HG02973 (cell line): ENCODE measurements at regions not wholly inside any gene's neighbourhood (a gene's known extent, or its start where the extent isn't known, plus 50 kb on each side); places are given as distances from the start of the nearest gene placed in this dataset.
"Not testable (repeated sequence)": the region's sequence is repeated elsewhere in the genome, so short reads cannot be mapped to it uniquely, and the experiment has no call there.

Experiments used
- ATAC-seq: cut with Tn5 transposase; IDR thresholded peaks from one replicate; pipeline ENCODE4 v1.9.1; 2021; ENCODE audit warnings: moderate library complexity; ENCODE audit not compliant: unreplicated experiment

DNA sequence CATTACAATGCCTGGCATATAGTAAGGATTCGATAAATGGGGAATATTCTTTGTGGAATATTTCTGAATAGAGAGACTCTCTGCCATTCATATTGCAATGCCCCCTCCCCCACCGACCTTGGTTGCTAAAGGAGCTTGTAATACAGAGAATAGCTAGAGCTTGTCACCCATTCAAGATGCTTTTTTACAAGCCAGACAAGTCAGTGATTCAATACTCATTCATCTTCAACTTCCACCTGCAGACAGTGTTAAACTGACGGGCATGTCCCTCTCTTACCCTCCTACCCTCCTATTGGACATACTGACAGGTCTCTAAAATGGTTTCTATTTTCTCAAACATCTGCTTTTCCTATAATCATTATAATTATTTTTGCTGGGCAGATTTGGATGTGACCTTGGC lies 257.4 kb downstream of the KCNJ2 start:
- ATAC-seq = no peak

DNA sequence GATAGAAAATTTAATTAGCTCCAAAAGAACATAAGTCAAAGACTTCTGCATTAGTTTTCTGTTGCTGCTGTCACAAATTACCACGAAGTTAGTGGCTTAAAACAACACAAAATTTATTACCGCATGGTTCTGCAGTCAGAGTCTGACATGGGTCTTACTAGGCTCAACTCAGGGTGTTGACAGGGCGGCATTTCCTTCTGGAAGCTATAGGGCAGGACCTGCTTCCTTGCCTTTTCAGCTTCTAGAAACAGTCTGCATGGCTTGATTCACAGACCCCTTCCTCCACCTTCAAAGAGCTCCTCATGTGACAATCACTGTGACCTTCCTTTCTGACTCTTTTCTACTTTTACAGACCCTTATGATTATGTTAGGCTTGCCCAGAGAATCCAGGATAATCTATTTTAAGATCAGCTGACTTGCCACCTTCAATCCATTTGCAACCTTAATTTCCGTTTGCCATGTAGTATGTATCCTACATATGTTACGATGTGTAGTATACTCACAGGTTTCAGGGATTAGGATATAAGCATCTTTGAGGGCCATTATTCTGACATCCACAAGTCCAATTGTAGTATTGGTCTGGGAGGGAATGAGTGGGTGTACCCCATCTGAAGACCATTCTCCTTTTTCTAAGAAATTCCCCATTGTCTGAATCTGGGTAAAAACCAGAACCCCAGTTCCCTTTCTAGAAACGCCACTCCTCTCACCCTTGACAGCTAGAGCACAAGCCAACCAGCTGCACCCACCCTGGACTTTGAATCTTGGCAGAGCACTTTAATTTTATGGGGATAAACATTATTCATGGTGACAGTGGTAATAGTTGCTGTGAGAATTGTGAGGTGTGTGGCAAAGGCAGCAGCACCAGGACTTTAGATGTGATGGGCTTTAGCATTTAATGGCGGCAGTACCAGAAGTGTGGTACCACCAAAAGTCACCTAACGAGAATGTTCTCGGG lies 265.5 kb downstream of the KCNJ2 start:
- no peak for ATAC-seq

DNA sequence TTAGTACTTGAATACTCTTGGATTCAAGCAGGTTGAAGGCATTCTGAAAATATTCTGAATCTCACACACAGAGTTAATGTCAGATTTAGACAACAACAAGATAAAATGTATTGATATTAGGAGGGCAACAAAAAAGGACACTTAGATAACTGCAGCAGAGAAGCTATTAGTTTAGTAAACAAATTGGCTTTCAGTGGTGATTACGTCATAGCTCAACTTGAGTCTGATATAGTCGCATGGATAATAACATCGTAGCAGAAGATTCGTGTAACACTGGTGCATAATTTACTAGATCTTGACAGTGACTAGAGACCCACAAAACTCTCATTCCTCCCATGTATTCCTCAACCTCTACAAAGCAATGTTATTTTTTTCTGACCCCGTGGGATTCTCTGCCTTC lies 268.3 kb downstream of the KCNJ2 start:
- no peak for ATAC-seq

DNA sequence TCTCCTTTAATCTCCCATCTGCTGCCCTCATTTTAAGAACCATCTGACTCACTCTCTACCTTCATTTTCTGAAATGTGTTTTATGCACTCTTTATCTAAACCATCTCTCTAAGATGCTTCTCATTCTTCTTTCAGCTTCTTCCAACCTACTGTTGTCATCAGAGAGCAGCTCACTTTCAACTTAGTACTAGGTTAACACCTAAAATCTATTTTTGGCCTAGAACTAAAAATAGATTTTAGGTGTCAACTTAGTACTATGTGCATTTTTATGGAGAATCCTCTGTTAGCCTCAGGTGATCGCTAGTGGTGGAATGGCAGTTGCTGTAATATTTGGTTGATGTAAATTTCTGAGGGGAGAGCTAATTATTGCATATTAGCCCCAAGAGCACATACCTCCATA lies 277.1 kb downstream of the KCNJ2 start:
- ATAC-seq = no peak

DNA sequence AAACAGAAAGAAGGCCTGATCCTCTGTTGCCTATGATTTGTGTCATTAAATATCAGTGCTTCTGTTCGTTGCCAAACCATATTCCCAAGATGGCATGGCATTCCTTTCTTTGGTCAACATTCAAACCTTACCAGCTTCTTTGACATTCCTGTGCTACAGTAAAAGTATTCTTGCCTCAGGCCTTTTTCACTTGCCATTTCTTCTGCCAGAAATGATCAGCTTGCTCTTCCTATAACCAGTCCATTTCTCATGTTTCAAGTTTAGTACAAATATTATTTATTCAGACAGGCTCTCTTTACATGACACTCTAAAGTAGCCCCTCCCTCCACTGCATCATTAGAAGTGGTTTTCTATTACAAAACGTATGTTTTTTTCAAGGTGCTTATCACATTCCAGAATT lies 278.3 kb downstream of the KCNJ2 start:
- no peak for ATAC-seq

DNA sequence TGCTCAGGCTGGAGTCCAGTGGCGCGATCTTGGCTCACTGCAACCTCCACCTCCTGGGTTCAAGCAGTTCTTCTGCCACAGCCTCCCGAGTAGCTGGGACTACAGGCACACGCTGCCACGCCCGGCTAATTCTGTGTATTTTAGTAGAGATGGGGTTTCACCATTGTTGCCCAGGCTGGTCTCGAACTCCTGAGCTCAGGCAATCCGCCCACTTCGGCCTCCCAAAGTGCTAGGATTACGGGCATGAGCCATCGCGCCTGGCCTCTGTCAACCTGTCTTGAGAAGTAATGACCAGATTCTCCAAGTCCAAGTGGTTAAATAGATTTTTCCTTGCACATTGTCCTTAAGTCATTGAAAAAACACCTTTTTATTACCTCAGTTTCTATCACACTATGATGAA lies 283.7 kb downstream of the KCNJ2 start:
- not testable (repeated sequence) for ATAC-seq

DNA sequence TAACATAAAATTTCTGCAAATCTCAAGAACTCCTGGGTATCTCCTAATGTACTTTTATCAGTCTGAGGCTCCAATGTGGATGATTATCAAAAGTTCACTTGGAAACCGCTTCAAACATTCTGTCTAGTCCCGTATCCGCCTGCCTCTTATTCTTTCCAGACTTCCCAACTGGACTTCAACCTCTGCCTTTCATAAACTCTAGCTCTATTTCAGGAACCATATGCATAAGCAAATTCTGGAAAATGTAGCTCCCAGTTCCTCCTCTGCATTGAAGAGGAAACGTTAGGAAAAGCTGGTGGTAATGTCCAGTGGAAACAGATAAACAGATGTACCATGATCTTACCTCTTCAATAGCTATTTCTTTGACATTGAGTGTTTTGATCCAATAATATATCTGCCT lies 285.0 kb downstream of the KCNJ2 start:
- no peak for ATAC-seq

DNA sequence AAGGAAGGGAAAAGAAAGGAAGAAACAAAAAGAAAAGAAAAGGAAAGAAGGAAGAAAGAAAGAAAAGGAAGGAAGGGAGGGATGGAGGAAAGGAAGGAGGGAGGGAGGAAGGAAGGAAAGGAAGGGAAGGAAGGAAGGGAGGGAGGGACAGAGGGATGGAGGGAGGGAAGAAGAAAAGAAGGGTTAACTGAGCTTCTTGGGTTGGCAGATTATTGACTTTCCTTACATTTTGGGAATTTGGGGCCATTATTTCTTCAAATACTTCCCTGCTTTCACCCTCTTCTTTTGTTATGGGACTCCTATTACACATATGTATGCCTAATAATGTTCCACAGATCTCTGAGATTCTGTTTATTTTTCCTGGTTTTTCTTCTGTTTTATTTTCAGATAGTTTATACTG lies 285.6 kb downstream of the KCNJ2 start:
- no peak for ATAC-seq

DNA sequence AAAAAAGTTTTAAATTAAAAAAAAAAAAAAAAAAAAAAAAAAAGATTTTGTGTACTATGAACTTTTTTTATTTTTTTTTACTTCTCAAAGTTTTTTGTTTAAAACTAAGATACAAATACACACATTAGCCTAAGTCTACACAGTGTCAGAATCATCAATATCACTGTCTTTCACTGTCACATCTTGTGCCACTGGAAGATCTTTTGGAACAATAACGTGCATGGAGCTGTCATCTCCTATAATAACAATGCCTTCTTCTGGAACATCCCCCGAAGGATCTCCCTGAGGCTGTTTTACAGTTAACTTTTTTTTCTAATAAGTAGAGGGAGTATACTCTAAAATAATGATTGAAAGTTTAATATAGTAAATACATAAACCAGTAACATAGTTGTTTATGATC lies 295.7 kb downstream of the KCNJ2 start:
- no peak for ATAC-seq

DNA sequence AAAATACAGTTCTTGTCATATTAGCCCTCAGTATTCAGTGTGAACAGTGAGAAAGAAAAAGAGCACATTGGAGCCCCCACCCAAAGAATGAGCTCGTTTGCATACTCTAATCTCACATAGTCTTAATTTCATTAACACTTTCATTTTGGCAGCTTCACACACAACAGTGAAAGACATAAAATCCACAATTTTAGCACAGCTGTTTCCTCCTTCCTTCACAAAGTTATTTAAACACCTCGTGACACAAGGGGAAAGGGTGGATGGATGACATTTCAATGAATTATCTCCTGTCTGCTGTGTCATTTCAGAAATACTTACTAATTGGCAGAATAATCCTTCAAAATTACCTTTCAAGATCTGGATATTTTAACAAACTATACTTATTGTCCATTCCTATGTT lies 299.3 kb downstream of the KCNJ2 start:
- no peak for ATAC-seq

DNA sequence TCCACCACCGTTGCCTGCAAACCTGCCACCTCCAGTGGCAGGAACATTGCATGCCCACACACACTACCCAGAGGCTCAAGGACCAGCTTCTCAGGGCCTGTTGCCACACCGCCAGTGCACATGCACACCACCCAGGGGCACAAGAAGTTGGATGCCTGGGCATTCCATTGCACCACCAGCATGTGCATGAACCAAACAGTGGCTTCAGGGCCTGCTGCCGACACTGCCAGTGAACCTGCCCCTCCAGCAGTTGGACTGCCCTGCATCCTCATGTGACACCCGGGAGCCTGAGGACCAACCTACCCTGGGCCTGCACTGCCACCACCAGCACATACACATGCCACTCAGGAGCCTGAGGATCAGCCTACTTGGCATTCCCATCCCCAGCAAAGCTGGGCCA lies 303.7 kb downstream of the KCNJ2 start:
- no peak for ATAC-seq

DNA sequence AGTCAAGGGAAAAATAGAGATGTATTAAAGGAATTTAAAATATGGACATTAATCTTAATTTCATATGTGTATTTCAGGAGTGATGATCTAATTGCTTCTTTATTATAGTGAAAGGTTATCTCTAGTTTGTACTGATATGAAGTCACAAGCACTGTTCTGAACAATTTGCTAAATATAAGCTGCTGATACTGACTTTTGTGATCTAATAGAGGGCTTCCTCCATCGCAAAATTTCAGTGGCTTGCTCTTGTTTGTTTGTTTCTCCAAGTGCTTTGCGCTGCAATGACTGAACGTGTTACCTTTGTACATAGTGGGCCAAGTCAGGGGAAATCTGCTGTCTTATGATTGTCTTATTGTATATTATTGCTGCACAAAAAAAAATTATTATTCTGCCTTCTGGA lies 307.0 kb downstream of the KCNJ2 start:
- ATAC-seq = no peak

DNA sequence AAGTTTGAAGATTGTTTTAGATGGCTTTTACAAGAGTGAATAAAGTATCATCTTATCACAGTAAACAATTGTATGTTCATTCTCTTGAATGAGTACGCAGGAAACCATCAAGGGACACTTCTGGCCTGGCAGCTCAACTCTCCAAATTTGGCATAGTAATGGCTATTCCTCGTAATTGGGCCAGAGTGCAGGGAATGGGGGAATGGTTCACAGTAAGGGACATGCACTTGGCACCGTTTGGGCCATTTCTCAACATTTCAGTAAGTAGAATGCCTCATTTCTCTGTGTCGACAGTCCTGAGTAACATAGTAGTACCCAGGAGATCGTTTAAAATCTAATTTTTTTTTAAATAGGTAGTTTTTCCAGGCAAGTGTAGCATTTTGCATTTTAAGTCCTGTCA lies 309.6 kb downstream of the KCNJ2 start:
- ATAC-seq = no peak

DNA sequence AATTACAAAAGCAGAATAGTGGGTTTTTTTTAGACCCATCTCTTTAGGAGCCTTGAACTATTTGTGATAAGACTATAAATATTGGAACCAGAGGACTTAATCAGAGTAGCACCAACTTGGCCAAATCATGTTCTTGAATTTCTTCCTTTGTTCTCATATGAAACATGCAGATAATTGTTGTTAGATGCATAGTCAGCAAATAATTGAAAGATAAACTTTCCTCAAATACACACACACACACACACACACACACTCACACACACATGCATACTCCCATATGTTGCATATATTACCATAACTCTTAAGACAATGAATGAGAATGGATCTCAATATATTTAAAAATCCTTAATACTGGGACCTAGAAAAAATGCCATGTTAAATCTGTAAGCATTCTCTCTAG lies 310.4 kb downstream of the KCNJ2 start:
- no peak for ATAC-seq

DNA sequence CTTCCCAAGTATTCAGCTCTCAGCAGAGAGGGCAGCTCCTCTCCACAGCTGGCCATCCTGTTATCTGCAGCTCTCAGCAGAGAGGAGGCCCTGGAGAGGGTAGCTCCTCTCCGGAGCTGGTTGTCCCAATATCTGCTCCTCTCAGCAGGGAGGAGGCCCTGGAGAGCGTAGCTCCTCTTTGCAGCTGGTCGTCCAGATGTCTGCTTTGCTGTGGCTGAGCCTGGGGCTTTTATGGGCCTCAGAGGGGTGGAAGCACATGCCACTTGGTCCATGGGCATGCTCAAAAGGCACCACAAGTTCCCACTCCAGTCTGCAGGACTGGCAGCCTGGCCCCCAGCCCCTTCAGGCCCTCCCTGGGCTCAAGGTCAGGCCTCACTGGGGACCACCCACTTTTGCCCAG lies 314.3 kb downstream of the KCNJ2 start:
- ATAC-seq = no peak

DNA sequence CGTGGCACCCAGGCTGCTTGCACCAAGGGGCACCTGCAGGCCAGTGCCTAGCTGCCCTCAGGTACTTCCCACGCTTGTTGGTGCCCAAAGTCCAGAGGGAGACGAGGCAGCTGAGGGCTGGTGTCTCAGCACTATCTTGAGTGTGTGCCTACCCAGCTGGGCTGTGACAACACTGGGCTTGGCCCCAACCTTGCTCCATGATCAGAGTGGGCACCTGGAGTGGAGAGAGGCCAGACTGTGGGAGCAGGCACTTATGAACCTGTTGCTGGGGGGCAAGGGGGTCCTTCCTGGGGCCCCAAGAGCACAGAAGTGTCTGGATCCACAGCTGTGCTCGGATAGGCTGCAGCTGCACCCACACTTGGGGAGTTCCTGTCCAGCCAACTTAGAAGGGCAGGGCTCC lies 314.7 kb downstream of the KCNJ2 start:
- ATAC-seq = no peak

DNA sequence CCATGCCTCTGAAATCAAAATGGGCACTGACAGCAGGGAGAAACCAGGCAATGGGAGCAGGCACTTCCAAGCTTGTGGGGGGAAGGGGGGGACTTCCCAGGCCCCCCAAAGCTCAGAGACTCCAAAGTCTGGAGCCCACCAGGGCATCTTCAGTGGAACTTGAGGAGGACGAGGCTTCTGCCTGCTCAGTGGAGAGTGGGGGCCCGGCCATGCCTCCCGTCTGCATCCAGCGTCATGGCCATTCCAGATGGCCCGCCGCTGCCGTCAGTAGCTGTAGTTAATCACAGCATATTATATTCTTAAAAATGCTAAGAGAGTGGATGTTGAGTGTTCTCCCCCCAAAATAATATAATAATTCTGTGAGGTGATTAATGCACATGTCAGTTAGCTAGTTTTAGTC lies 315.2 kb downstream of the KCNJ2 start:
- no peak for ATAC-seq

DNA sequence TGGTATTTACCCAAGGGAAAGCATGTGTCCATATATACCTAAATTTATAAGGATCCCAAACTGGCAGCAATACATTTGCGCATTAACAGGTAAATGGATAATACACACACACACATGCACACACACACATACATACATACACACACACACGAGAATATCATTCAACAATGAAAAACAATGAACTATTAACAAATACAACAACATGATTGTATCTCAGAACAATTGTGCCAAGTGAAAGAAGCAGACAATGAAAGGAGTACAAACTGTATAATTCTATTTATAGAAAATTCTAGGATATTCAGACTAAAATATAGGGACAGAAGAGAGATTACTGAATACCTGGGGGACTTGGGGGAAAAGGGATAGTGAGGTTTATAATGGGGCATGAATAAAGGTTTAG lies 323.0 kb downstream of the KCNJ2 start:
- ATAC-seq = no peak

DNA sequence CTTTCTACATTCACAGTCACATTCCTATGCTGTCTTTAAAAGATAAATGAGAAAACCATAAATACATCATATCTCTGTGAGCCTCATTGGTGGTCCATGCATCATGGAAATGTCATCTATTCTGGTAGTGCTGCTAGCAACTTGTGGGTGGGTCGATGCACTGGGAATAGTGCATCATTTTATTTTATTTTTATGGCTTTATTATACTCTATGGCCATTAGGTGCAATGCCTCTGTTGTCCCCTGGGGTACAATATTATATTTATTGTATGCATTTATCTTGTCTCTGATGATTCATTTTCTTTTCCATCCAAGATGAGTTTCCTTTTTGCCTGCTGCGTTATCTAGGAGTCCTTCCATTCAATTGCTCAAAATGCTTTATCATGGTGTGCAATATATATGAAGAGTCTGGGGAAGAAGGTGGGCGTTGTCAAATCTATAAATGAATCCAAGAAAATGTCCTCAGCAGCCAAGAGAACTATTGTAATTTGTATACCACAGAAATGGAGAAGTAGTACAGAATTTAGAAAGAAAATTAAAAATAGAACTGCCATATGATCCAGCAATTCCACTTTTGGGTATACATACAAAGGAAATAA lies 324.0 kb downstream of the KCNJ2 start:
- no peak for ATAC-seq

DNA sequence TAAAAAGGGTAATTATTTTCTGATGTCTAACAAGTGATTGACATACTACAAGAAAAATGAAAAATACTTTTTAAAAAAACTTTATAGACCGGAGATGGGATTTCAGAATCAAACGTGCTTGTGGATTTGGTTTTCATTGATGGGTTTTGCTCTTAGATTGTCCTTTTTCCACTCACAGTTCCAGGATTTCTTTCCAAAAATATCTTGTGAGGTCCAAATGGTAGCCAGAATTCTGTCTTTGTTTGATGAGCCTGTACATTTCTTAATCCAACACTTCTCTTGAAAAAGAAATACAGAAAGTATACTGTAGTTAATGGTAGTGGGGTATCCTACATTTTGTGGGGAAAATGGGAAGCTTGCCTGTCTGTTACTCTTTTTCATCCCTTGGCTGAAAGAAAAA lies 329.3 kb downstream of the KCNJ2 start:
- ATAC-seq = no peak

DNA sequence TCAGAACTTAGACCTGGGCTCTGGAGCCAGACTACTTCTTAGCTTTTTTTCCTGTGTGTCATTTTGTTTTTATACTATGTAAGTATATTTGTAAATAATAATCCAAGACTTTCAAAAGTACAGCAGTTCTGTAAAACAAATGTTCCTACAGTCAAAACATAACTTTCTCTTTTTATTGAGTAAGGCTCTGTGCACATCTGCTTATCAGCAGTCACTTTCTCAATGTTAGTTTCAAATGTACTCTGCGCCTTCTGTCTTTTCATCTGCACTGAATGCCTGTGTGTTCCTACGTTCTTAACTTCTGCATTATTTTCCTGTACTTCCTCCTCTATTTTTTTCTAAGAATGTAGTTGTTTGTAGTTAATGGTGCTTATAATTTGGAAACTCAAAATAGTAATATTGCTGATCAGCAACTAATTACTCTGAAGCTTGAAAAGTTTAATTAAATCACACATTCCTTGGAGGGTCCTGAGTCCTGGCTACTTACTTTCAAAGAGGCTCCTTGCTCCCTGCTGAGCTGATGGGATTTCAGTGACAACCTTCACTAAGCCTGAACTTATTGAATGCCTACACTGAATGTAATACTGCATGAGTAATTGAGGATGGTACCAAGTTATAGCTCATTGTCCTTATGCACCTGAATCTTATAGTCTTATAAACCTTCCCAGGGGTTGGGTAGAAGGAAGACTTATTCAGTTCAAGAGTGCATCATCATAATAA lies 329.9 kb downstream of the KCNJ2 start:
- no peak for ATAC-seq

DNA sequence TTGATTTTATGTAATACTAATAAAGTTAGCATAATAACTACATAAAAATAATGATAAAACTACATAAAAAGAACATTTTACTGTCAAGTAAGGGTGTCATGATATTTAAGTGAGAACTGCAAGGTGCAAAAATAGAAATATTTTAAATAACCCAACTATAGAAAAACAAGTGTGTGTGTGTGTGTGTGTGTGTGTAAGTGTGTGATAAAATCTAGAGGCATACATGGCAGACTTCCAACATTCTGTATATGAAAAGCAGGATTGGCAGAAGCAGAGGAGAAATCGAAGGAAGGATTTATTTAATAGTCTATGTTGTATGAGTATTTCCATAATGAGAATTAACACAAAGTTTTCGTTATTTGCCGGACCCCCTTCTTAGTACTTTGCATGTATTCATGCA lies 334.1 kb downstream of the KCNJ2 start:
- no peak for ATAC-seq
